ENCODE measurements at regions not wholly inside any gene's neighbourhood (a gene's known extent, or its start where the extent isn't known, plus 50 kb on each side); places are given as distances from the start of the nearest gene placed in this dataset.

DNA sequence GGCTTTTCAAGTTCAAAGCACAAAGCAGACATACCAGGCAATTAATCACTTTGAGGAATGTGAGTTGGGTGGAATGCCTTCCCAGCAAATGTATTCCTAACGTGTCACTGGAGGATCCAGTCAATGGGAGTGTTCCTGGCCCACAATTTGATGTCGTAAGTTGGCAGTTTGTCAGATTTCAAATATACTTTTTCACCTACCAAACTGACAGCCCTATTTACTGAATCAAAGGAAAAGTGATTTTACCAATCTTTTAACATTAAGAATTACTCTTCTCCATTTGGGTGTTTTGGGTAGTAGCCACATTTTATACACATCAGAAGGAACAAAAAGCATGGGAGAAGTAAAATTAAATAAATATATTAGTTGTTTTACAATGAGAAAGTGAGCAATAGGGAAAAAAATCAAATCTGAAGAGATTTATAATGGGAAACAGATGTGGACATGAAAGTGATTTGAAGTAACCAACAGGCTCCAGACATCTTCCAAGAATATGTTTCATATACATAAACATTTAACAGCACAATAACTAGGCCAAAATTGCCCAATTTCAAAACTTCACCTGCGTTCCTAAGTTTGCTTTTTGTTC lies 222.9 kb downstream of the MTERF1 start:
- TF ChIP-seq, protein P1, sequence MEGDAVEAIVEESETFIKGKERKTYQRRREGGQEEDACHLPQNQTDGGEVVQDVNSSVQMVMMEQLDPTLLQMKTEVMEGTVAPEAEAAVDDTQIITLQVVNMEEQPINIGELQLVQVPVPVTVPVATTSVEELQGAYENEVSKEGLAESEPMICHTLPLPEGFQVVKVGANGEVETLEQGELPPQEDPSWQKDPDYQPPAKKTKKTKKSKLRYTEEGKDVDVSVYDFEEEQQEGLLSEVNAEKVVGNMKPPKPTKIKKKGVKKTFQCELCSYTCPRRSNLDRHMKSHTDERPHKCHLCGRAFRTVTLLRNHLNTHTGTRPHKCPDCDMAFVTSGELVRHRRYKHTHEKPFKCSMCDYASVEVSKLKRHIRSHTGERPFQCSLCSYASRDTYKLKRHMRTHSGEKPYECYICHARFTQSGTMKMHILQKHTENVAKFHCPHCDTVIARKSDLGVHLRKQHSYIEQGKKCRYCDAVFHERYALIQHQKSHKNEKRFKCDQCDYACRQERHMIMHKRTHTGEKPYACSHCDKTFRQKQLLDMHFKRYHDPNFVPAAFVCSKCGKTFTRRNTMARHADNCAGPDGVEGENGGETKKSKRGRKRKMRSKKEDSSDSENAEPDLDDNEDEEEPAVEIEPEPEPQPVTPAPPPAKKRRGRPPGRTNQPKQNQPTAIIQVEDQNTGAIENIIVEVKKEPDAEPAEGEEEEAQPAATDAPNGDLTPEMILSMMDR (IDR thresholded peaks at IDR 0.05), result no peak
- no peak for TF ChIP-seq POLR2A (IDR thresholded peaks at IDR 0.05)
